Stimulated activated CD8-positive, alpha-beta memory T cell treated with anti-CD3 and anti-CD28 coated beads, Interleukin-7, amount 100 ng/mL, for 1 hour (primary cell): ENCODE measurements at regions not wholly inside any gene's neighbourhood (a gene's known extent, or its start where the extent isn't known, plus 50 kb on each side); places are given as distances from the start of the nearest gene placed in this dataset.

ENCODE experiments used
- DNase-seq, 2 donors: peaks; one replicate each; pipeline ENCODE4 v3.0.0-alpha.2; 2020; ENCODE audit warnings: low read depth in 2 of 2

- DNase-seq, result no peak
Observed at GRCh38 chr7:382043-382400, 92.1 kb downstream of the FOXL3 start.

- no peak for DNase-seq
Observed at GRCh38 chr7:386385-386784, 96.4 kb downstream of the FOXL3 start.

- DNase-seq, result no peak
Observed at GRCh38 chr7:387132-388022, 97.4 kb downstream of the FOXL3 start.

GRCh38 chr7:388023-388960, 98.3 kb downstream of the FOXL3 start:
- DNase-seq, result no peak

GRCh38 chr7:388961-389701, 99.2 kb downstream of the FOXL3 start:
- no peak for DNase-seq

- DNase-seq, result no peak
Observed at GRCh38 chr7:389911-390601, 100.1 kb downstream of the FOXL3 start.

GRCh38 chr7:390761-391410, 100.9 kb downstream of the FOXL3 start:
- DNase-seq, result no peak

GRCh38 chr7:391411-391951, 101.5 kb downstream of the FOXL3 start:
- no peak for DNase-seq

GRCh38 chr7:391961-392524, 102.1 kb downstream of the FOXL3 start:
- DNase-seq, result no peak

GRCh38 chr7:392822-393221, 102.9 kb downstream of the FOXL3 start:
- no peak for DNase-seq

GRCh38 chr7:395643-396042, 105.7 kb downstream of the FOXL3 start:
- no peak for DNase-seq

GRCh38 chr7:398888-399287, 108.9 kb downstream of the FOXL3 start:
- no peak for DNase-seq

GRCh38 chr7:400901-401485, 111.0 kb downstream of the FOXL3 start:
- DNase-seq, result no peak

GRCh38 chr7:401495-401894, 111.5 kb downstream of the FOXL3 start:
- DNase-seq, result no peak

GRCh38 chr7:404812-405488, 114.7 kb downstream of the PDGFA start:
- no peak for DNase-seq

GRCh38 chr7:405489-406211, 114.0 kb downstream of the PDGFA start:
- DNase-seq, result no peak

GRCh38 chr7:407721-408539, 111.7 kb downstream of the PDGFA start:
- DNase-seq, result no peak
